ENCODE measurements at regions not wholly inside any gene's neighbourhood (a gene's known extent, or its start where the extent isn't known, plus 50 kb on each side); places are given as distances from the start of the nearest gene placed in this dataset.

DNA sequence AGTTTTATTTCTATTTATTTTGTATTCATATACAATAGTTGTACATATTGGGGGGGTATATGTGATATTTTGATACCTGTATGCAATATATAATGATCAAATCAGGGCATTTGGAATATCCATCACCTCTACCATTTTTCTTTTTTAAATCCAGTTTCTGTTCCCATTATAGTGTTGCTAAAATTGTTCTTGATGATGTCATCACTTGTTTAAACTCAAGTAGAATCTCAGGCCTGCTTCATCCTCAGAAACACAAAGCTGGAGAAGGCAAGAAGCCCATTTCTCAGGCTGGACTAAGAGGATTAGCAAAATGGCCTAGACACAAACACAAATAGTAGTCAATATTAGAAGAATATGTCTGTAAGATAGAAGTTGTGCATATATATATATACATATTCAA lies 747.1 kb upstream of the ACVR2A start:
- no peak for DNase-seq

DNA sequence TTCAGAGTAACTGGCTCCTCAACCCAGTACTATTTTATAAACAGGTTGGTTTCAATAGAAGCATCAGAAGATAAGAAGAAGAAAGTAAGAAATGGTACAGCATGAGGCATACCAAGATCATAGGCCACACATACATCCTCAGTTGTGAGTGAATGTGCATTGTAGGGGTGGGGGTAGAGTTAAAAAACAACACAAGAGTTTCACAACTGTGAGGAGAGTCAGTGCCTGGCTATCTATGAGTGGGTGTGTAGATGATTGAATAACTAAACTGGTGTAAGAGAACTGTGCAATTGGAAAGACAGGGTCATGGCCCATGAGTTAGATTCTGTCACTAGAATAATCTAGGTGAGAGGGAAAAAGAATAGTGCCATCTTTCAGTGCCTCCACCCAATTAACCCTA lies 748.2 kb upstream of the ACVR2A start:
- no peak for DNase-seq

GRCh38 chr2:147095376-147095775 lies 749.5 kb upstream of the ACVR2A start:
- DNase-seq, result no peak

DNA sequence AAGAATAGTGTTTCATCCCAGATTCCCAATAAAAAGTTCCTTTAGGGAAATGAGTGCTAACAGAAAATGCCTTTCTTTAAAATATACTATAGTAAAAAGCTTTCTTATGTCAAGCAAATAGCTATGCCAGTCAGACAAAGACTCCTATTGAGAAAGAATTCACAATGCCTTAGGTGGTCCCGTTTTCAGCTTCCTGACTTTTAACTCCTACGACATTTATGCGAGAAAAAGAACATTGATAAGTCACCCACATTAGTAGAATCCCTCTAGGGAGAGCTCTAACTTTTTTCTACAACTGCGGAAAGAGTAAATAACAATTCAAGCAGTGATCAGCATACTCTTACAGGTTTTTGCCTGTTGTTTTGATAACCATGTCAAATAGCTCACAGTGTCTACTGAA lies 750.8 kb upstream of the ACVR2A start:
- no peak for DNase-seq

DNA sequence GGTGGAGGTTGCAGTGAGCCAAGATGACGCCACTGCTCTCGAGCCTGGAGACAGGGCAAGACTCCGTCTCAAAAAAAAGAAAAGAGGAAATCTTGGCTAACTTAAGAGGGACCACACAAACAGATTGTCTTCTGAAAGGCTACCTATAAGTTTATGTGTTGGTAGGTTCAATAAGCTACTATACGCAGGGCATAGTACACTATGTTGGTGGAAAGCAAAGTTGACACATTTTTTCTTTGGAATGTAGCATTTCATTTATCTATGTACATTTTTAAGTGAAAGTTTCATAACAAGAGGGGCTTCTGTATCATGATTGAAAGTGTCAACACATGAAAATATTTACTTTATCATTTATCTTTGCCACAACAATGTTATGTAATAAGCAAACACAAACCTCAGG lies 752.6 kb upstream of the ACVR2A start:
- DNase-seq, result no peak

GRCh38 chr2:147091448-147091847 lies 753.4 kb upstream of the ACVR2A start:
- no peak for DNase-seq

DNA sequence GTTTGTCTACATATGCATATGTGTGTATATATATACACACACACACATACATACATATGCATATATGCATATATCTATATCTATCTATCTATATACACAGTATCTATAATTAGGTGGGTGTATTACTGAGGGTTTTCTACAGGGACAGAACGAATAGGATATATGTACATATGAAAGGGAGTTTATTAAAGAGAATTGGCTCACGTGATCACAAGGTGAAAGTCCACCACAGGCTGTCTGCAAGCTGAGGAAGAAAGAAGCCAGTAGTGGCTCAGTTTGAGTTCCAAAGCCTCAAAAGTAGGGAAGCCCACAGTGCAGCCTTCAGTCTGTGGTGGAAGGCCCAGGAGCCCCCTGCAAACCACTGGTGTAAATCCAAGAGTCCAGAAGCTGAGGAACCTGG lies 756.0 kb upstream of the ACVR2A start:
- no peak for DNase-seq

DNA sequence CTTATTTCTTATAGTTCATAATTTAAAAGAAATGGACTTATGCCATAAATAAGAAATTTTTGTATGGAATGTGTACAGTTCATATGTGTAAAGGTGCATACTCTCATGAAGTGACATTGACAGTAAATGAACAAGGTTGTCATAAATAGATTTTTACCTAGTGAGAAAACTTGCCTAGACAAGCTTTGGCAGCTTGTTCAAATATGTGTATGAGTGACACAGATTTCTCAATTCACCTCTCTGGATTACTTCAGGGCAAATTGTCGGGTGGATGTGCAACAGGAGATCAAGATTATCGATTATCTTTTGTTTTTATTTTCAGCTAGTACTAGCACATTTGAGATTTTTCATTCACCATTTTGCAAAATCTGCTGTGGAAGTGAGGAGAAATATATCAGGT lies 758.1 kb upstream of the ACVR2A start:
- no peak for DNase-seq

GRCh38 chr2:147083664-147084063 lies 761.2 kb upstream of the ACVR2A start:
- no peak for DNase-seq

GRCh38 chr2:147082850-147083522 lies 761.8 kb upstream of the ACVR2A start:
- peak; percentile 23 to 68 for DNase-seq

GRCh38 chr2:147081831-147082230 lies 763.0 kb upstream of the ACVR2A start:
- no peak for DNase-seq

GRCh38 chr2:147076634-147077033 lies 768.2 kb upstream of the ACVR2A start:
- DNase-seq, result no peak

DNA sequence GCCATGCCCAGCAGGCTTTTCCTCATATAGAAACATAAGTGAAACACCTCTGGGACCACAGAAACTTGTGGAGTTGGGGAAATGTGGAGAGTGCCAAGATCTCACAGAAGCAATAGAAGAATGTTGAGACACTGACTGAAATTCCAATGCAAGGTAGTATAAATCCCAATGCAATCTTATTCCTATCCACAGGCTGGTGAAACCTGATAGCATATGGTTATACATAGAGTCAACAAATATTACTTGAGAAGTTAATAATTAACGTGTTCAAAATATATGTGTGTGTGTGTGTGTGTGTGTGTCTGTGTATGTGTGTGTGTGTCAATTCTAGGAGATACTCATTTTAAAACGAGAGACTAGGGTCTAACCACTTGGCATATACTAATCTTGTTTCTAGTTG lies 776.8 kb upstream of the ACVR2A start:
- DNase-seq, result peak in 1 of 2 experiments; percentile 1

GRCh38 chr2:147067136-147067535 lies 777.7 kb upstream of the ACVR2A start:
- no peak for DNase-seq

- no peak for DNase-seq
Measured at GRCh38 chr2:147062073-147062472, 782.8 kb upstream of the ACVR2A start.

DNA sequence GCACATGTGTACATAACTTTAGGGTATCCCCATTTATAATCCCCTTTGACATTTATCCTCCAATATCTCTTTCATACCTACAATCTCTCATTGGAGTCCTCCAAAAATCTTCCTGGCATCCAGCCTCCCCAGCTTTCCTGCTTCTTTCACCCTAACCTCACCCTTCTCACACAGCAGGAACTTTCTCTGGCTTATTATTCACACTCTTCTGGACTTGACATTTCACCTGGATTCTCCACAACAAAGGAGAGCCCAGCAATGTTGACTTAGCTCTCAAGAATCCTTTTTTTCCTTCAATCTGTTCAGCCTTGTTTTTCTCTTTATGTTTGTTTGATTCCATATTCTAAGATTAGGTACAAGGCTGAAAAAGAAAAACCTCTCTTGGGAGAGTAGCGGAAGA lies 783.6 kb upstream of the ACVR2A start:
- DNase-seq, result no peak

DNA sequence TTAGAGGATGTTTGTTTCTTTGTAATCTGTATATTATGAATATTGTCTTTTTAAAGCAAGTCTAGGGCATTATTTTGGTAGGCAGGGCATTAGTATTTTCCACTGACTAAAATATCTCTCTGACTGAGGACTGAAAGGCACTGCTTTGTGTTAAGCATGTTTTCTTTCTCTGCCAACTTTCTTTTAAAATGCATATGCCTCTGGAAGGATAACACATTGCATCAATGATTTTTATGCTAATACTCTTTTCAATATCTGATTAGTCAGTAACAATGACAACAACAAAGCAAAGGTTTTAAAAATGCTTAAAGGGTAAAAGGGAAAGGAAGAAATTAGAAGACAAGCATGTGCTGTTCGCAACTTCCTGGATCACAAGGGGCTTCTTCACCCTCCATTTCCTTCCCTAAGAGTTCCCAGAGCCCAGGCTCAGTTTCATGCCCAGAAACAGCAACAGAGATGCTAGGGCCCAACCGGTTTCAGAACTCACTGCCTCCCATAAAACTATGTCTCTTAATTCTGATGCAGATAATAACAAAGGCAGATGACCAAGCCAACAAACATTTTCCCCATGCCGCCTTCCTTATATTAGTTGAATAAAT lies 786.8 kb upstream of the ACVR2A start:
- no peak for DNase-seq

DNA sequence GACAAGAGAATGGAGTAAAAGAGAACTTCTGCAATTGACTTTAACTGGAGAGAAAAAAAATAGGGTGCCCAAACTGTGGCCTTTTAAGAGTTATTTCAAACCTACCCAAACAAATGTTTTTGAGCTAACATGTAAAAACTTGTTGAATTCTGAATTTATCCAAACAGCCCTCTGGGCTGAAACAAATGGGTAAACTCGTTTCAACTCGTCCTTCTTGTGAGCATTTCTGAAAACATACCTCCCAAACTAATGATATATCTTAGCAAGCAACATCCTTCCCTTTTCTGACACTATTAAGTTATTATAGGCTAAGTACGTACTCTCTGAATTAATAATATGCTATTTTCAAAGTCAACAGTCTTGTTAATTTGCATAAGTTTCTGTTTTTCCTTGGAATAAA lies 793.0 kb upstream of the ACVR2A start:
- no peak for DNase-seq

DNA sequence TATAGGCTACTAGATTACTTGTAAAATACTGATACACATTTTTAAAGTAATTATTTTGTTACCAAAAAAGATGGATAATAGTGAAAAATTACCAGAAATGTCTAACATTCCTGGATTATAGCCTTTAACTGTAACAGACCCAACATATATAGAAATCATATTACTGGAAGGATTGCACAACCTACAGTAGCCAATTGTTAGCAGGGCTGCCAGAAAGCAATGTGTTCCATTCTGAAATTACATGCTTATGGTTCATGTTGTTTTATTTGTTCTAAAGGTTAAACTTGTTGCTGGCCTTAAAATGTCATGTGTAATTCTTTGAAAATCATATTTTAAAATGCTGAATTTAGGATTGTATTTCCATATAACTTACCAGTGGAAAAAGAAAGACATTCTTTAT lies 793.6 kb upstream of the ACVR2A start:
- no peak for DNase-seq

DNA sequence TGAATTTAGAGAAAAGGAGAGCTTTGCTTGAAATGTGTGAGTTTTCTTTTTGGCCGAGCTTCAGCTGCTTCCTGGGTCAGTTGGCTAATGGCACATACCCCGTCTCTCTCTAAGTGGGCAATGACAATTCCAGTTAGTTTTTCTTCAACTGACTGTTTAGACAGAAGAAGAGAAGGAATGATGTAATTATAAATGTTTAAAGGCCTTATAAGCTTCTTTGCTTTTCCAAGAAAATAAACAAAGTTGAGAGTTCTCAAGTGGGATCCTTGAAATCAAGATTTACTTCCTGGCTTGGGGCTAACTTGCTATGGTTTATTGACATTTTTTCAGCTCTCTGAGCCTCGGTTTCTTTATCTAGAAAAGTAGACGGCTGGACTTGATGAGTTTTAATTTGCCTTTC lies 794.9 kb upstream of the ACVR2A start:
- no peak for DNase-seq

DNA sequence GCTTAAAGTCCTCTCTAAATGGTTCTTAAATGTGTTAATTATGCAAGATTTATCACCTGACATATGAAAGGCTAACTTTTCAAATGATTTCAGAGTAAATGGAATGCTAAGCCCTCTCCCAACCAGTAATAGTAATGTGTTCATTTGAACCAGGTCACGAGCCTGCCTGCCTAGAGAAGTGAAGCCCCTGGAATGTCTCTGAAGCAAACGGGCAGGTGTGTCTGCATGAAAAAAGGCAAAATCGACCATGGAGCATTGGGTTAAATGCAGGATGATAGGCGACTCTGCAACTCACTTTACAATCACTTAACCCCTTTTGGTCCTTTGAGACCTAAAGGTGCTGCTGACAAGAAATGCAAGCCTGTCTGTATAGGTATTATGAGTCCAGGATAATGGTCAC lies 798.4 kb upstream of the ACVR2A start:
- DNase-seq, result no peak

DNA sequence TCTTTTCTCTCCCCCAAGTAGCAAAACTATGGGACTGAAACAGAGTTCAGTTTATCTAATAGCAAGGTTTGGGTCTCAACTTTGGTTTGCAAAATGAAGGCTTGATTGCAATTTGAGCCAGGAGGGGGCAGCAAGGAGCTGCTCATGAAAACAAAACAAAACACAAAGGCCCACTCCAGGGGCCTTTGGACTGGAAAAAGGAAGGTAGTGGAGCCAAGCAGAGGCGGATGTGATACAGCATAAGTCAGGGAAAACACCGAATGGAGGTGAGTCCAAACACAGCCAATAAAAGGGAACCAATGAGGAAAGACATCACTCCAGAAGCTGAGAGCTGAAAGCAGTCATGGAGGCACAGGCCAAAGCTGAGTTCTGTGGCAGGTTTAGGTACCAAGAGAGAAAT lies 799.7 kb upstream of the ACVR2A start:
- DNase-seq, result peak; percentile 11 to 62

DNA sequence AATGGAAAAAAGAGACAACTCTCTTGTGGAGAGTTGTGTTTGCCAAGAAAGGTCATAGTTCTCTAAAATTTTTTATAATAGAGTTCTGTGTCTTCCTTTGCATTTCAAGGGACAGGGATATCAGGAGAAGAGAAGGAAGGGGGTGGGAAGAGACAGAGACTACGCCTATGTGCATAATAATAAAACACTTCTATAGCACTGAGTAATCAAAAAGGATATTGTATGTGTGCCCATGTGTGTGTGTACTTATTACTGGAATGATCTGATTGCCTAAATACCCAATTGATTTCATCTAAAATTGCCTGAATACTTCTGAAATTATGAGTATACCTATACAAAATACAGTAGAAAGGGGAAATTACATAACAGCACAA lies 803.7 kb upstream of the ACVR2A start:
- no peak for DNase-seq

GRCh38 chr2:147040298-147041120 lies 804.3 kb upstream of the ACVR2A start:
- no peak for DNase-seq
